Large intestine (tissue), 3 donors: ENCODE measurements at regions not wholly inside any gene's neighbourhood (a gene's known extent, or its start where the extent isn't known, plus 50 kb on each side); places are given as distances from the start of the nearest gene placed in this dataset.
A peak's percentile ranks its signal among the peaks of the same experiment; 100 is the strongest.
"Not testable (repeated sequence)": the region's sequence is repeated elsewhere in the genome, so short reads cannot be mapped to it uniquely, and the experiment has no call there.

ENCODE experiments used
- DNase-seq, 2 donors: peaks; one replicate each; pipeline versions ENCODE4 v3.0.0 to v3.0.0-alpha.2; 2013
- H3K27ac ChIP-seq: one replicate; pipeline ENCODE4 v1.5.1; 2013; ENCODE audit warnings: low read length
- H3K27me3 ChIP-seq: 2 replicates; pipeline ENCODE4 v1.6.1; 2013; ENCODE audit warnings: low read length; ENCODE audit not compliant: control insufficient read depth, insufficient read depth
- H3K36me3 ChIP-seq: 2 replicates; pipeline ENCODE4 v1.6.1; 2013; ENCODE audit warnings: low read length; ENCODE audit not compliant: control insufficient read depth, insufficient read depth
- H3K4me1 ChIP-seq: one replicate; pipeline ENCODE4 v1.6.1; 2013; ENCODE audit warnings: low read length; ENCODE audit not compliant: control insufficient read depth, insufficient read depth
- H3K4me3 ChIP-seq: one replicate; pipeline ENCODE4 v1.5.1; 2013; ENCODE audit warnings: low read length
- H3K9me3 ChIP-seq: one replicate; pipeline ENCODE4 v1.6.1; 2013; ENCODE audit warnings: mild to moderate bottlenecking, low read depth, low read length, moderate library complexity; ENCODE audit not compliant: control insufficient read depth
- WGBS: methylation state at CpG from one replicate; pipeline ENCODE4 v1.1.5; 2013; ENCODE audit warnings: low lambda C conversion rate; ENCODE audit not compliant: insufficient coverage; 5-methylcytosine and 5-hydroxymethylcytosine counted together

- Histone ChIP-seq H3K36me3 (no peaks in the 10 kb centered on the region), H3K4me1 (peaks cover 3% of the 10 kb centered on the region), H3K27me3 (no peaks in the 10 kb centered on the region), H3K9me3 (peaks cover 2% of the 10 kb centered on the region), H3K4me3 (no peak overlapping the region), H3K27ac (no peak overlapping the region)
- no CpG with 5 or more reads among the region's 6 CpGs for WGBS
- DNase-seq, result no peak
Measured at GRCh38 chr10:117443686-117444041, 68.4 kb upstream of the PDZD8 start.

GRCh38 chr10:117442944-117443685, 67.9 kb upstream of the PDZD8 start:
- H3K36me3 ChIP-seq, result no peaks in the 10 kb centered on the region
- H3K9me3 ChIP-seq, result peaks cover 2% of the 10 kb centered on the region
- H3K4me3 ChIP-seq, result peak overlapping the region; percentile 13
- peak overlapping the region; percentile 64 for H3K27ac ChIP-seq
- 40% methylated on average over 2 of the region's 15 CpGs for WGBS
- peaks cover 3% of the 10 kb centered on the region for H3K4me1 ChIP-seq
- no peaks in the 10 kb centered on the region for H3K27me3 ChIP-seq
- DNase-seq, result peak; percentile 74 to 79

- Histone ChIP-seq H3K9me3 (peaks cover 2% of the 10 kb centered on the region), H3K27ac (no peak overlapping the region), H3K4me1 (peaks cover 3% of the 10 kb centered on the region), H3K27me3 (no peaks in the 10 kb centered on the region), H3K36me3 (no peaks in the 10 kb centered on the region), H3K4me3 (no peak overlapping the region)
- WGBS, result no CpG with 5 or more reads among the region's 6 CpGs
- no peak for DNase-seq
Measured at GRCh38 chr10:117442521-117442920, 67.3 kb upstream of the PDZD8 start.

GRCh38 chr10:117441812-117442443, 66.7 kb upstream of the PDZD8 start:
- no peak overlapping the region for H3K27ac ChIP-seq
- H3K36me3 ChIP-seq, result no peaks in the 10 kb centered on the region
- H3K4me1 ChIP-seq, result peaks cover 3% of the 10 kb centered on the region
- H3K27me3 ChIP-seq, result no peaks in the 10 kb centered on the region
- H3K4me3 ChIP-seq, result no peak overlapping the region
- no CpG with 5 or more reads among the region's 6 CpGs for WGBS
- peaks cover 2% of the 10 kb centered on the region for H3K9me3 ChIP-seq
- DNase-seq, result no peak

GRCh38 chr10:117441361-117441760, 66.1 kb upstream of the PDZD8 start:
- H3K27ac ChIP-seq, result no peak overlapping the region
- no CpG with 5 or more reads among the region's 6 CpGs for WGBS
- H3K36me3 ChIP-seq, result no peaks in the 10 kb centered on the region
- no peaks in the 10 kb centered on the region for H3K27me3 ChIP-seq
- no peak for DNase-seq
- H3K4me1 ChIP-seq, result peaks cover 3% of the 10 kb centered on the region
- peaks cover 2% of the 10 kb centered on the region for H3K9me3 ChIP-seq
- no peak overlapping the region for H3K4me3 ChIP-seq

GRCh38 chr10:117439243-117439912, 64.1 kb upstream of the PDZD8 start:
- H3K9me3 ChIP-seq, result peaks cover 2% of the 10 kb centered on the region
- DNase-seq, result no peak
- no CpG with 5 or more reads among the region's 4 CpGs for WGBS

GRCh38 chr10:117432866-117433265, 57.6 kb upstream of the PDZD8 start:
- Histone ChIP-seq H3K4me1 (no peaks in the 10 kb centered on the region), H3K27ac (no peak overlapping the region)
- WGBS, result 20% methylated on average over 1 of the region's 4 CpGs

More at GRCh38 chr10:117439243-117439912, 64.1 kb upstream of the PDZD8 start:
- H3K27ac ChIP-seq, result no peak overlapping the region
- no peaks in the 10 kb centered on the region for H3K36me3 ChIP-seq
- no peak overlapping the region for H3K4me3 ChIP-seq
- no peaks in the 10 kb centered on the region for H3K27me3 ChIP-seq
- H3K4me1 ChIP-seq, result peaks cover 3% of the 10 kb centered on the region

GRCh38 chr10:117431160-117431559, 55.9 kb upstream of the PDZD8 start:
- Histone ChIP-seq H3K9me3 (no peaks in the 10 kb centered on the region), H3K4me3 (no peak overlapping the region)
- 100% methylated on average over 1 of the region's 4 CpGs for WGBS

More at GRCh38 chr10:117432866-117433265, 57.6 kb upstream of the PDZD8 start:
- Histone ChIP-seq H3K4me3 (no peak overlapping the region), H3K27me3 (no peaks in the 10 kb centered on the region), H3K9me3 (no peaks in the 10 kb centered on the region), H3K36me3 (no peaks in the 10 kb centered on the region)
- no peak for DNase-seq

GRCh38 chr10:117430535-117430934, 55.3 kb upstream of the PDZD8 start:
- not testable (repeated sequence) for H3K4me1 ChIP-seq, H3K4me3 ChIP-seq, H3K9me3 ChIP-seq, DNase-seq, H3K27ac ChIP-seq, H3K36me3 ChIP-seq, H3K27me3 ChIP-seq
- WGBS, result no CpG with 5 or more reads among the region's 2 CpGs

More at GRCh38 chr10:117431160-117431559, 55.9 kb upstream of the PDZD8 start:
- Histone ChIP-seq H3K4me1 (no peaks in the 10 kb centered on the region), H3K27me3 (no peaks in the 10 kb centered on the region), H3K36me3 (no peaks in the 10 kb centered on the region), H3K27ac (no peak overlapping the region)
- no peak for DNase-seq

- no peaks in the 10 kb centered on the region for H3K27me3 ChIP-seq
- no peak for DNase-seq
- no peaks in the 10 kb centered on the region for H3K9me3 ChIP-seq
- H3K4me3 ChIP-seq, result no peak overlapping the region
- H3K36me3 ChIP-seq, result no peaks in the 10 kb centered on the region
- no peaks in the 10 kb centered on the region for H3K4me1 ChIP-seq
- no CpG with 5 or more reads among the region's 2 CpGs for WGBS
- H3K27ac ChIP-seq, result no peak overlapping the region
Measured at GRCh38 chr10:117429643-117430265, 54.5 kb upstream of the PDZD8 start.
